ENCODE measurements at regions not wholly inside any gene's neighbourhood (a gene's known extent, or its start where the extent isn't known, plus 50 kb on each side); places are given as distances from the start of the nearest gene placed in this dataset.

GRCh38 chr3:189393598-189393997 lies 221.8 kb downstream of the TPRG1 start:
- TF ChIP-seq CTCF (IDR thresholded peaks at IDR 0.05) (no peak), ZFX (IDR thresholded peaks at IDR 0.05; ENCODE audit: borderline replicate concordance) (no peak)
